Tibial nerve (tissue), 4 donors: ENCODE measurements at regions not wholly inside any gene's neighbourhood (a gene's known extent, or its start where the extent isn't known, plus 50 kb on each side); places are given as distances from the start of the nearest gene placed in this dataset.

Source experiments
- EP300 ChIP-seq, 2 donors: sonication (generic); formaldehyde crosslinking; IDR thresholded peaks; one replicate each; pipeline ENCODE4 v1.6.1; 2017; ENCODE audit warnings: antibody characterized with exemption in 2 of 2, mild to moderate bottlenecking in 1 of 2
- TF ChIP-seq, protein P1 (sequence below), 5 experiments: fragments of 200-600 bp in 3 of 5; fragments of 450-650 bp in 2 of 5; sonication (generic) in 3 of 5; IDR thresholded peaks; one replicate each; pipeline ENCODE4 v1.5.1; 2016 to 2019; ENCODE audit warnings: antibody characterized with exemption in 5 of 5, mild to moderate bottlenecking in 3 of 5, moderate library complexity in 2 of 5

DNA sequence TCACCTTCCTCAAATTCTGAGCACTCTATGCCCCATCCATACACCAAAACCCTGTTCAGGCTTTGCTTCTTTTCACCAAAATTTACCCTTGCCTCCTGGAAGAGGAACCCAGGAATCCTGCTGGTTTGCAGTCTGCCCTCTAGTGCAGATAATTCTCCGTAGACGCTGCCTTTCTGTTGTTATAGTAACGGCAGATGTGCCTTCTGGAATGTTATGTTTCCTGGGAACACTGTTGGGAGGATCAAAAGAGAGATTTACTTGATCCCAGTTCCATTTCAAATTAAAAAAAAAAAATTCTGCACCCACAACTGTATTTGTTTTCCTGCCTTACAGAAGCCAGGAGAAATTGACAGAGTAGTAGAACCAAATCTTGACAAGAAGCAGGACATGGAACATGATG is 104.2 kb upstream of the RMST start:
- TF ChIP-seq, protein P1, sequence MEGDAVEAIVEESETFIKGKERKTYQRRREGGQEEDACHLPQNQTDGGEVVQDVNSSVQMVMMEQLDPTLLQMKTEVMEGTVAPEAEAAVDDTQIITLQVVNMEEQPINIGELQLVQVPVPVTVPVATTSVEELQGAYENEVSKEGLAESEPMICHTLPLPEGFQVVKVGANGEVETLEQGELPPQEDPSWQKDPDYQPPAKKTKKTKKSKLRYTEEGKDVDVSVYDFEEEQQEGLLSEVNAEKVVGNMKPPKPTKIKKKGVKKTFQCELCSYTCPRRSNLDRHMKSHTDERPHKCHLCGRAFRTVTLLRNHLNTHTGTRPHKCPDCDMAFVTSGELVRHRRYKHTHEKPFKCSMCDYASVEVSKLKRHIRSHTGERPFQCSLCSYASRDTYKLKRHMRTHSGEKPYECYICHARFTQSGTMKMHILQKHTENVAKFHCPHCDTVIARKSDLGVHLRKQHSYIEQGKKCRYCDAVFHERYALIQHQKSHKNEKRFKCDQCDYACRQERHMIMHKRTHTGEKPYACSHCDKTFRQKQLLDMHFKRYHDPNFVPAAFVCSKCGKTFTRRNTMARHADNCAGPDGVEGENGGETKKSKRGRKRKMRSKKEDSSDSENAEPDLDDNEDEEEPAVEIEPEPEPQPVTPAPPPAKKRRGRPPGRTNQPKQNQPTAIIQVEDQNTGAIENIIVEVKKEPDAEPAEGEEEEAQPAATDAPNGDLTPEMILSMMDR (IDR thresholded peaks at IDR 0.05): no peak
- no peak for TF ChIP-seq EP300 (IDR thresholded peaks at IDR 0.05)
